ENCODE measurements at regions not wholly inside any gene's neighbourhood (a gene's known extent, or its start where the extent isn't known, plus 50 kb on each side); places are given as distances from the start of the nearest gene placed in this dataset.

DNA sequence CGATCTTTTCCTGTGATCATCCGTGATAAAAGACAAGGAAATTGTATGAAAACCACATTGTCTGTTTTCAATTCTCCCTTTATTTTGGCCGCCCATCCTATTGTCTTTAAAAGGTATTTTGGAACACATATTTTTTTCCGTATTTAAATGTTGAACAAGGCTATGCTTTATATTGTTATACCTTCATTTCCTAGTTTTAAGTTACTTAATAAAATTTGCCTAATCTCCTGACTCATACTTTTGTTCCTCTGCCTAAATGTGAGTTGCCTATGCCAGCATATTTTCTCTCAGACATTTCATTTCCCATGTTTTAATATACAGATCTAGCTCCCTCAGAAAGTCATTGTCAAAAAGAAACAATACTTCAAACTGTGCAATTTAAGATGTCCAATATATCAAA is 104.2 kb downstream of the SLITRK6 start:
- no peak for DNase-seq (ENCODE audit: low read depth, low spot score)
- TF ChIP-seq, protein P1, sequence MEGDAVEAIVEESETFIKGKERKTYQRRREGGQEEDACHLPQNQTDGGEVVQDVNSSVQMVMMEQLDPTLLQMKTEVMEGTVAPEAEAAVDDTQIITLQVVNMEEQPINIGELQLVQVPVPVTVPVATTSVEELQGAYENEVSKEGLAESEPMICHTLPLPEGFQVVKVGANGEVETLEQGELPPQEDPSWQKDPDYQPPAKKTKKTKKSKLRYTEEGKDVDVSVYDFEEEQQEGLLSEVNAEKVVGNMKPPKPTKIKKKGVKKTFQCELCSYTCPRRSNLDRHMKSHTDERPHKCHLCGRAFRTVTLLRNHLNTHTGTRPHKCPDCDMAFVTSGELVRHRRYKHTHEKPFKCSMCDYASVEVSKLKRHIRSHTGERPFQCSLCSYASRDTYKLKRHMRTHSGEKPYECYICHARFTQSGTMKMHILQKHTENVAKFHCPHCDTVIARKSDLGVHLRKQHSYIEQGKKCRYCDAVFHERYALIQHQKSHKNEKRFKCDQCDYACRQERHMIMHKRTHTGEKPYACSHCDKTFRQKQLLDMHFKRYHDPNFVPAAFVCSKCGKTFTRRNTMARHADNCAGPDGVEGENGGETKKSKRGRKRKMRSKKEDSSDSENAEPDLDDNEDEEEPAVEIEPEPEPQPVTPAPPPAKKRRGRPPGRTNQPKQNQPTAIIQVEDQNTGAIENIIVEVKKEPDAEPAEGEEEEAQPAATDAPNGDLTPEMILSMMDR (IDR thresholded peaks at IDR 0.05; ENCODE audit: low read depth, low read length), result no peak
- ChIA-PET CTCF (no interaction called here), POLR2A (no interaction called here)
- Histone ChIP-seq H3K4me3 (ENCODE audit: low read depth, low read length) (no peak overlapping the region), H3K27me3 (ENCODE audit: control insufficient read depth, insufficient read depth, low read length) (no peaks in the 10 kb centered on the region), H3K9me3 (ENCODE audit: control insufficient read depth, insufficient read depth, low read length) (no peaks in the 10 kb centered on the region), H3K27ac (ENCODE audit: low read depth, low read length) (no peak overlapping the region)

DNA sequence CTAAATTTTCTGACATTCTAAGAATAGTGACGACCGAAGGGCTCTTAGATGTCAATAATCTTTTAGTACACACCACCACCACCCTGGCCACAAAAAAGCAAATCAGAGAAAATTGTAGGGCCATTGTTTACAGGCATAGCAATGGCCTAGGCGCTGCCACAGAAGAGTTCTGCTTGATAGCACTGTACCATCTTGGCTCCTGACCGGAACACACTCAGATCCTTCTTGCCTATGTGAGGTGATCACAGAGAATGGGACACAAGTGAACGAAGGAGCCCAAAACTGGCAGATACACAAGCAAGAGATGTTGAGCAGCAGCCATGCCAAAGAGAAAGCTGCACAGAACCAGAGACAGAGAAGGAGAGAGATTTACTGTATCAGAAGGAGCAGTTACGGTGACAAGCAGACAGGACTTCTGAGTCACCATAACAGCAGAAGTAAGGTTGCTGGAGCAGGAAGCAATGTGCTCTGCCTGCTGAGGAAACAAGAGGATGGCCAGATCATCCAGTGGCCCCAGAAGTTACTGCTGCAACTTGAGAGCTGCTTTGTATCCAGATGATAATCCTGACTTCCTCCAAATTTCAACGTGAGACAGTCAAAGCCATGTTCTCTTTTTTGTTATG is 105.2 kb downstream of the SLITRK6 start:
- H3K9me3 ChIP-seq (ENCODE audit: control insufficient read depth, insufficient read depth, low read length), result no peaks in the 10 kb centered on the region
- TF ChIP-seq, protein P1 (IDR thresholded peaks at IDR 0.05; ENCODE audit: low read depth, low read length), result no peak
- H3K27me3 ChIP-seq (ENCODE audit: control insufficient read depth, insufficient read depth, low read length), result no peaks in the 10 kb centered on the region
- H3K4me3 ChIP-seq (ENCODE audit: low read depth, low read length), result no peak overlapping the region
- no peak for DNase-seq (ENCODE audit: low read depth, low spot score)
- ChIA-PET POLR2A (no interaction called here), CTCF (interaction anchor here (0.6 kb wide), 1 partner anchor 1340 kb away, joined by 4 read pairs; no protein-coding TSS in a partner anchor)
- no peak overlapping the region for H3K27ac ChIP-seq (ENCODE audit: low read depth, low read length)

DNA sequence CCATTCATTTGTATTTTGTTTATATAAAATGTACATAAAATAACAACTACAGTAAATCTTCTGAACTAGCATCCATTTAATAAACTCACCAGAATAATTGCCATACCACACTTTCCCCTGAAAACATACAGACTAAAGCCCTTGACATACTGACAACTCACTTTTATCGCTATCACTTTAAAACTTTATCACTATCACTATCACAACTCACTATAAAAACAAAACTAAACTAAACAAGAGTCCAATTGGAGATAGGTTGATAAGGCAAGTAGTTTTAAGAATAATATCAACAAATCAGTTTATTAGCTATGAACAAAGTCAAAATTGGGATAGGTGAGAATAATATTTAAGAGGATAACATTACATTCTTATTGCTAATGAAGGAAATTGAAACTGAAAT is 108.9 kb downstream of the SLITRK6 start:
- no peak for DNase-seq (ENCODE audit: low read depth, low spot score)
- CTCF ChIA-PET, result no interaction called here
- TF ChIP-seq, protein P1 (IDR thresholded peaks at IDR 0.05; ENCODE audit: low read depth, low read length), result no peak
- H3K4me3 ChIP-seq (ENCODE audit: low read depth, low read length), result no peak overlapping the region
- no peaks in the 10 kb centered on the region for H3K27me3 ChIP-seq (ENCODE audit: control insufficient read depth, insufficient read depth, low read length)
- no peak overlapping the region for H3K27ac ChIP-seq (ENCODE audit: low read depth, low read length)
- H3K9me3 ChIP-seq (ENCODE audit: control insufficient read depth, insufficient read depth, low read length), result no peaks in the 10 kb centered on the region
- POLR2A ChIA-PET, result no interaction called here

DNA sequence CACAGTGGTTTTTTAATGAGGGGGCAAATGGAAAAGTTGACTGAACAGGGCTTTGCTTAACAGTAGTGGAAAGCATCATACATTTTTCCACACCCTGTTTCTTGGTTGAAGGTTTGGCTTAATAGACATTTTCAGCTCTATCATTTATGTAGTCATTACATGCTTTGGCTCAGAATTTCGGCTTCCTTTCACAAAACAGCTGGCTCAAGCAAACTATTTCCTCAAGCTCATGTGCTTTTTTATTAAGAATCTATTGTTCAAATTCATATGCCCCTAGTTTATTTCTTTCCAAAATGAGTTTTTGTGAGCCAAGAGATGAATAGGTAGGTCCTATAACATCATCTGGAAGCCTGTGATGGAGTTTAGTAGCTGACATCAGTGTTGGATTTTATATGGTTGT is 113.8 kb downstream of the SLITRK6 start:
- POLR2A ChIA-PET, result no interaction called here
- Histone ChIP-seq H3K27ac (ENCODE audit: low read depth, low read length) (no peak overlapping the region), H3K27me3 (ENCODE audit: control insufficient read depth, insufficient read depth, low read length) (no peaks in the 10 kb centered on the region), H3K4me3 (ENCODE audit: low read depth, low read length) (no peak overlapping the region), H3K9me3 (ENCODE audit: control insufficient read depth, insufficient read depth, low read length) (no peaks in the 10 kb centered on the region)
- TF ChIP-seq, protein P1 (IDR thresholded peaks at IDR 0.05; ENCODE audit: low read depth, low read length), result no peak
- DNase-seq (ENCODE audit: low read depth, low spot score), result no peak
- CTCF ChIA-PET, result interaction anchor here (1.0 kb wide), 1 partner anchor 25 kb away, joined by 3 read pairs; no protein-coding TSS in a partner anchor

DNA sequence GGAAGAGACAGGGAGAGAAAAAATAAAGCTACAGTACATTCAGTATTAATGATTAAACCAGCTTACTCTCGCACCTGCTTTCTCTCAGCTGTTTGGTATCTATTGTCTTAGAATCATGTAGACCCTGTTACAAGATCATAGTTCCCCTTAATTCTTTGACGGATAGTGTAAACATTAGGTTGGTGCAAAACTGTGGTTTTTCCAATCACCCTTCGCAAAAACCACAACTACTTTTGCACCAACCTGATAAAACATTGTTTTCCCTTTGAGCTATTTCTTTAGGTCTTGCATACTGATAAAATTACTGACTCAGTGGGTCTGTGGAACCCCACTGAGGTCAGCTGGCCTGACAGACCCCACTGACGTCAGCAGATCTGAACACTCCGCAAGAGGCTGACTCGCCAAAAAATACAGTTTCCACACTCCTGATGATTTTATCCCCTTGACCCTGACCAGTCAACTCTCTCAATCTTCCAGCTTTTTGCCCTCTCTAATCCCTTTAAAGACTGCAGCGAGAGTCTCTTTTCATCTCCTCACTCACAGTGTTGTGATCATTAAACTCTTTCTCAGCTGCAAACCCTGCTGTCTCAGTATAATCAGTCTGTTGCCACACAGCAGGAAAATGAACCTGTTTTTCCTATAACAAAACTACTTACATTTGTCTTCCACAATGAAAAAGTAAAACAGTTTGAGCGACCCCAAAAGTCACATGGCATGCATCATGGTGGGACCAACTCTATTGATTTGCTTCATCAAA is 123.9 kb downstream of the SLITRK6 start:
- ChIA-PET CTCF (no interaction called here), POLR2A (no interaction called here)
- no peak overlapping the region for H3K27ac ChIP-seq (ENCODE audit: low read depth, low read length)
- TF ChIP-seq, protein P1 (IDR thresholded peaks at IDR 0.05; ENCODE audit: low read depth, low read length), result no peak
- H3K4me3 ChIP-seq (ENCODE audit: low read depth, low read length), result no peak overlapping the region
- H3K27me3 ChIP-seq (ENCODE audit: control insufficient read depth, insufficient read depth, low read length), result no peaks in the 10 kb centered on the region
- H3K9me3 ChIP-seq (ENCODE audit: control insufficient read depth, insufficient read depth, low read length), result peaks cover 4% of the 10 kb centered on the region; the same call in 1 of the 2 replicates
- DNase-seq (ENCODE audit: low read depth, low spot score), result no peak
